Kidney tubule cell (primary cell): ENCODE measurements at regions not wholly inside any gene's neighbourhood (a gene's known extent, or its start where the extent isn't known, plus 50 kb on each side); places are given as distances from the start of the nearest gene placed in this dataset.
"Not testable (repeated sequence)": the region's sequence is repeated elsewhere in the genome, so short reads cannot be mapped to it uniquely, and the experiment has no call there.

Experiments
- DNase-seq: peaks from one replicate; pipeline ENCODE4 v3.0.0-alpha.2; 2018; ENCODE audit warnings: low spot score

GRCh38 chr4:127229855-127230608 is 402.7 kb upstream of the INTU start:
- DNase-seq = no peak

- DNase-seq = no peak
Measured at GRCh38 chr4:127236889-127237288, 395.9 kb upstream of the INTU start.

- DNase-seq = no peak
Measured at GRCh38 chr4:127237581-127237980, 395.2 kb upstream of the INTU start.

- no peak for DNase-seq
Measured at GRCh38 chr4:127238956-127239475, 393.7 kb upstream of the INTU start.

- no peak for DNase-seq
Measured at GRCh38 chr4:127239902-127240763, 392.6 kb upstream of the INTU start.

GRCh38 chr4:127240764-127241105 is 392.0 kb upstream of the INTU start:
- DNase-seq = no peak

GRCh38 chr4:127244515-127244914 is 388.2 kb upstream of the INTU start:
- DNase-seq = no peak

GRCh38 chr4:127246963-127247952 is 385.5 kb upstream of the INTU start:
- DNase-seq = no peak

GRCh38 chr4:127249066-127249766 is 383.5 kb upstream of the INTU start:
- DNase-seq = no peak

- no peak for DNase-seq
Measured at GRCh38 chr4:127249767-127250108, 383.0 kb upstream of the INTU start.

GRCh38 chr4:127250577-127250976 is 382.2 kb upstream of the INTU start:
- DNase-seq = no peak

- no peak for DNase-seq
Measured at GRCh38 chr4:127251423-127251822, 381.3 kb upstream of the INTU start.

GRCh38 chr4:127256500-127256899 is 376.3 kb upstream of the INTU start:
- no peak for DNase-seq

- DNase-seq = no peak
Measured at GRCh38 chr4:127261476-127261875, 371.3 kb upstream of the INTU start.

- no peak for DNase-seq
Measured at GRCh38 chr4:127268367-127268766, 364.4 kb upstream of the INTU start.

- not testable (repeated sequence) for DNase-seq
Measured at GRCh38 chr4:127277023-127277422, 355.7 kb upstream of the INTU start.

- no peak for DNase-seq
Measured at GRCh38 chr4:127284236-127284635, 348.5 kb upstream of the INTU start.

- no peak for DNase-seq
Measured at GRCh38 chr4:127291316-127291715, 341.4 kb upstream of the INTU start.

- DNase-seq = no peak
Measured at GRCh38 chr4:127293496-127293895, 339.3 kb upstream of the INTU start.

GRCh38 chr4:127304356-127304755 is 328.4 kb upstream of the INTU start:
- DNase-seq = no peak

- no peak for DNase-seq
Measured at GRCh38 chr4:127307996-127308395, 324.8 kb upstream of the INTU start.
